Caco-2 (cell line): ENCODE measurements at regions not wholly inside any gene's neighbourhood (a gene's known extent, or its start where the extent isn't known, plus 50 kb on each side); places are given as distances from the start of the nearest gene placed in this dataset.

Source experiments
- BruUV-seq: library from RNA; stranded (reverse); fragments of 400-500 nt; replicated peaks from 2 replicates; lab custom pipeline; 2021; lab: Mats Ljungman, UMichigan
- CTCF ChIA-PET: fragments of 300-600 bp; sonication (Branson Sonifier 250); formaldehyde crosslinking; loops from one replicate; lab custom pipeline; 2022; ENCODE audit warnings: antibody characterized with exemption; lab: Charles Lee
- POLR2A ChIA-PET: fragments of 300-600 bp; sonication (Branson Sonifier 250); formaldehyde crosslinking; loops from one replicate; lab custom pipeline; 2022; ENCODE audit warnings: antibody characterized with exemption; lab: Charles Lee
- DNase-seq, 2 experiments: peaks; one replicate each; pipeline versions ENCODE4 v3.0.0 to v3.0.0-alpha.2; 2020 to 2022
- H3K27me3 ChIP-seq: replicated peaks from 2 replicates; pipeline ENCODE4 v1.6.0; 2011; ENCODE audit warnings: low read length; ENCODE audit not compliant: control insufficient read depth, insufficient read depth
- H3K36me3 ChIP-seq: 2 replicates; pipeline ENCODE4 v1.5.1; 2011; ENCODE audit warnings: low read length; ENCODE audit not compliant: control insufficient read depth, insufficient read depth
- H3K4me1 ChIP-seq: fragments of 250-450 bp; sonication (Bioruptor Pico); 2 replicates; pipeline ENCODE4 v1.5.1; 2020; ENCODE audit warnings: mild to moderate bottlenecking
- H3K4me3 ChIP-seq: 2 replicates; pipeline ENCODE4 v1.5.1; 2011; ENCODE audit warnings: low read depth, mild to moderate bottlenecking, control low read depth, low read length
- H3K9me3 ChIP-seq: fragments of 250-450 bp; sonication (Bioruptor Pico); 2 replicates; pipeline ENCODE4 v1.5.1; 2020; ENCODE audit warnings: mild to moderate bottlenecking, moderate library complexity
- H3K27ac Mint-ChIP-seq: one replicate; pipeline ENCODE4 v1.8.0; 2022; ENCODE audit warnings: mixed read lengths; ENCODE audit not compliant: unreplicated experiment
- H3K27me3 Mint-ChIP-seq: one replicate; pipeline ENCODE4 v1.8.0; 2022; ENCODE audit warnings: mixed read lengths; ENCODE audit not compliant: insufficient read depth, unreplicated experiment
- H3K36me3 Mint-ChIP-seq: one replicate; pipeline ENCODE4 v1.8.0; 2022; ENCODE audit warnings: mild to moderate bottlenecking, mixed read lengths; ENCODE audit not compliant: insufficient read depth, unreplicated experiment
- H3K4me1 Mint-ChIP-seq: one replicate; pipeline ENCODE4 v1.8.0; 2022; ENCODE audit warnings: low read depth, mixed read lengths; ENCODE audit not compliant: unreplicated experiment
- H3K4me3 Mint-ChIP-seq: one replicate; pipeline ENCODE4 v1.8.0; 2022; ENCODE audit warnings: mild to moderate bottlenecking, moderate library complexity, mixed read lengths; ENCODE audit not compliant: unreplicated experiment
- H3K9me3 Mint-ChIP-seq: one replicate; pipeline ENCODE4 v1.8.0; 2022; ENCODE audit warnings: mixed read lengths; ENCODE audit not compliant: unreplicated experiment
- CTCF ChIP-seq, 2 experiments: fragments of 200-600 bp in 1 of 2; IDR thresholded peaks; 1 replicate in 1 of 2; 2 replicates in 1 of 2; pipeline versions ENCODE4 v1.5.1 to v1.8.0; 2011 to 2022; ENCODE audit warnings: antibody characterized with exemption in 1 of 2, control low read depth in 1 of 2, inconsistent platforms in 1 of 2, low read depth in 1 of 2, low read length in 1 of 2, mild to moderate bottlenecking in 1 of 2, moderate library complexity in 1 of 2; ENCODE audit not compliant: insufficient read depth in 1 of 2, severe bottlenecking in 1 of 2, unreplicated experiment in 1 of 2
- intact Hi-C: fragments of 100-400 bp; cut with micrococcal nuclease; formaldehyde crosslinking; loops from one replicate; pipeline ENCODE4 v1.10.0; 2022; ENCODE audit not compliant: unreplicated experiment

GRCh38 chr7:67917437-67917755 lies 920.8 kb downstream of the TYW1 start:
- H3K36me3 ChIP-seq = no peaks in the 10 kb centered on the region
- H3K4me1 ChIP-seq = no peaks in the 10 kb centered on the region
- Mint-ChIP-seq H3K4me3 (no peak overlapping the region), H3K36me3 (no peaks in the 10 kb centered on the region), H3K27ac (no peak overlapping the region), H3K27me3 (no peaks in the 10 kb centered on the region), H3K9me3 (peaks cover 19% of the 10 kb centered on the region), H3K4me1 (no peaks in the 10 kb centered on the region)
- no peaks in the 10 kb centered on the region; the same call in 1 of the 2 replicates for H3K9me3 ChIP-seq
- DNase-seq = no peak
- no peak overlapping the region for H3K4me3 ChIP-seq
- TF ChIP-seq CTCF (IDR thresholded peaks at IDR 0.05; ENCODE audit: insufficient read depth in 1 of 2, low read depth in 1 of 2, low read length in 1 of 2, severe bottlenecking in 1 of 2, unreplicated experiment in 1 of 2) = no peak
- ChIA-PET POLR2A (no interaction called here), CTCF (no interaction called here)
- BruUV-seq = no TSS peak
- intact Hi-C loops = no loop called here
- no peaks in the 10 kb centered on the region for H3K27me3 ChIP-seq

- Histone ChIP-seq H3K4me3 (no peak overlapping the region), H3K4me1 (no peaks in the 10 kb centered on the region), H3K9me3 (no peaks in the 10 kb centered on the region; the same call in 1 of the 2 replicates), H3K36me3 (no peaks in the 10 kb centered on the region), H3K27me3 (no peaks in the 10 kb centered on the region)
- Mint-ChIP-seq H3K4me3 (no peak overlapping the region), H3K36me3 (no peaks in the 10 kb centered on the region), H3K27ac (no peak overlapping the region), H3K27me3 (no peaks in the 10 kb centered on the region), H3K9me3 (peaks cover 19% of the 10 kb centered on the region), H3K4me1 (no peaks in the 10 kb centered on the region)
- CTCF ChIA-PET = no interaction called here
- DNase-seq = no peak
- POLR2A ChIA-PET = no interaction called here
- BruUV-seq = no TSS peak
- intact Hi-C loops = no loop called here
- TF ChIP-seq CTCF (IDR thresholded peaks at IDR 0.05; ENCODE audit: insufficient read depth in 1 of 2, low read depth in 1 of 2, low read length in 1 of 2, severe bottlenecking in 1 of 2, unreplicated experiment in 1 of 2) = no peak
These were observed 921.5 kb downstream of the TYW1 start for GRCh38 chr7:67918158-67918557.

- no peaks in the 10 kb centered on the region for H3K9me3 ChIP-seq
- no peak for DNase-seq
- H3K36me3 ChIP-seq = no peaks in the 10 kb centered on the region
- H3K4me3 Mint-ChIP-seq = no peak overlapping the region
- H3K4me1 Mint-ChIP-seq = no peaks in the 10 kb centered on the region
- intact Hi-C loops = no loop called here
- no peak overlapping the region for H3K27ac Mint-ChIP-seq
- ChIA-PET POLR2A (no interaction called here), CTCF (no interaction called here)
- BruUV-seq = no TSS peak
- no peaks in the 10 kb centered on the region for H3K36me3 Mint-ChIP-seq
- H3K4me1 ChIP-seq = no peaks in the 10 kb centered on the region
- H3K27me3 ChIP-seq = no peaks in the 10 kb centered on the region
- peaks cover 18% of the 10 kb centered on the region for H3K9me3 Mint-ChIP-seq
- H3K4me3 ChIP-seq = no peak overlapping the region
- H3K27me3 Mint-ChIP-seq = no peaks in the 10 kb centered on the region
- no peak for TF ChIP-seq CTCF (IDR thresholded peaks at IDR 0.05; ENCODE audit: insufficient read depth in 1 of 2, low read depth in 1 of 2, low read length in 1 of 2, severe bottlenecking in 1 of 2, unreplicated experiment in 1 of 2)
These were observed 926.7 kb downstream of the TYW1 start for GRCh38 chr7:67923286-67923685.
